GM12875 (cell line): ENCODE measurements at regions not wholly inside any gene's neighbourhood (a gene's known extent, or its start where the extent isn't known, plus 50 kb on each side); places are given as distances from the start of the nearest gene placed in this dataset.

ENCODE experiments used
- H3K4me3 ChIP-seq: one replicate; pipeline ENCODE4 v1.5.1; 2011; ENCODE audit warnings: low read depth, low read length, control low read depth
- TF ChIP-seq, protein P1 (sequence below): IDR thresholded peaks from 2 replicates; pipeline ENCODE4 v1.5.1; 2011; ENCODE audit warnings: low read depth, mild to moderate bottlenecking, control low read depth, inconsistent platforms, low read length, moderate library complexity, borderline replicate concordance; ENCODE audit not compliant: insufficient read depth

DNA sequence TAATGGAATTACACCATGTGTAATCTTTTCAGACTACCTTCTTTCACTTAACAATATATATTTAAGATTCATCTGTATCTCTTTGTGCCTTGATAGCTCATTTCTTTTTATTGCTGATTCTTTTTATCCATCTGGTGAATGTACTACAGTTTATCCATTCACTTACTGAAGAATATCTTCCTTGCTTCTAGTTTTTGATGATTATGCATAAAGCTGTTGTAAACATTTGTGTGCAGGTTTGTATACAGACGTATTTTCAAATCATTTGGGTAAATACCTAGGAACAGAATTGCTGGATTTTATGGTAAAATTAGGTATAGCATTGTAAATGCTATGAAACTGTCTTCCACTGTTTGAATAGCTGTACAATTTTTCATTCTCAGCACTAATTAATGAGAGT lies 592.6 kb upstream of the HS6ST1 start:
- no peak overlapping the region for H3K4me3 ChIP-seq
- TF ChIP-seq, protein P1, sequence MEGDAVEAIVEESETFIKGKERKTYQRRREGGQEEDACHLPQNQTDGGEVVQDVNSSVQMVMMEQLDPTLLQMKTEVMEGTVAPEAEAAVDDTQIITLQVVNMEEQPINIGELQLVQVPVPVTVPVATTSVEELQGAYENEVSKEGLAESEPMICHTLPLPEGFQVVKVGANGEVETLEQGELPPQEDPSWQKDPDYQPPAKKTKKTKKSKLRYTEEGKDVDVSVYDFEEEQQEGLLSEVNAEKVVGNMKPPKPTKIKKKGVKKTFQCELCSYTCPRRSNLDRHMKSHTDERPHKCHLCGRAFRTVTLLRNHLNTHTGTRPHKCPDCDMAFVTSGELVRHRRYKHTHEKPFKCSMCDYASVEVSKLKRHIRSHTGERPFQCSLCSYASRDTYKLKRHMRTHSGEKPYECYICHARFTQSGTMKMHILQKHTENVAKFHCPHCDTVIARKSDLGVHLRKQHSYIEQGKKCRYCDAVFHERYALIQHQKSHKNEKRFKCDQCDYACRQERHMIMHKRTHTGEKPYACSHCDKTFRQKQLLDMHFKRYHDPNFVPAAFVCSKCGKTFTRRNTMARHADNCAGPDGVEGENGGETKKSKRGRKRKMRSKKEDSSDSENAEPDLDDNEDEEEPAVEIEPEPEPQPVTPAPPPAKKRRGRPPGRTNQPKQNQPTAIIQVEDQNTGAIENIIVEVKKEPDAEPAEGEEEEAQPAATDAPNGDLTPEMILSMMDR, result no peak

DNA sequence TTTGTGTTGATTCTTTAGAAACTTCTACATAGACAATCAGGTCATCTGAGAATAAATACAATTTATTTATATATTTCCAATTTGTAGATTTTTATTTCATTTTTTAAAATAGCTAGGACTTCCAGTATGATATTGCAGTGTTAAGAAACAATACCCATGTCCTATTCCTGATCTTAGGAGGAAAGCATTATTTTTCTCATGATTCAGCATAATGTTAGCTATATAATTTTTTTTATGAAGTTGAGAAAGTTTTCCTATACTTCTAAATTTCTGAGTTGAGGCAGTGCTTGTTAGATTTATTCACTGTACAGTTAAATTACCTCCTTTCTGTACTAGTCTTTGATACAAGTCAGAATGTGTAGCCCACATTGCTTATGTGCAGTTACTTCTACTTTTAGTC lies 595.7 kb upstream of the HS6ST1 start:
- H3K4me3 ChIP-seq, result no peak overlapping the region
- TF ChIP-seq, protein P1, result no peak

GRCh38 chr2:128921751-128922150 lies 603.1 kb upstream of the HS6ST1 start:
- H3K4me3 ChIP-seq, result no peak overlapping the region
- TF ChIP-seq, protein P1, result no peak

DNA sequence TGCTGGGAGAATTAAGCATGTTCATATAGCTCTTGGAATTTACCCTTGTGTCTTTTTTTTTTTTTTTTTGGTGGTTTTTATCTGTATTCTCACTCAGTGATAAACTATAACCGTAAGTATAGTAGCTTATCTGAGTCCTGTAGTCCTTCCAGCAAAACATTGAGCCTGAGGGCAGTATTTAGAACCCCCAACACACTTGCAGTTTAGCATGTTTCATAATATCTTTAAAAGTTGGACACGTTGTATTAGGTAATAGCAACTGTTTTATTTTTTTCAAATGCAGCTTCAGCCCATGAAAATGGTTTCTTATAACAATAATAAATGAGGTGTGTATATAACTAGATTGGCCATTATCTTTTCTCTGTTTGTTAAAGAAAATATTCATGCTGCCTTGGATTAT lies 603.5 kb upstream of the HS6ST1 start:
- TF ChIP-seq, protein P1, result no peak
- no peak overlapping the region for H3K4me3 ChIP-seq

DNA sequence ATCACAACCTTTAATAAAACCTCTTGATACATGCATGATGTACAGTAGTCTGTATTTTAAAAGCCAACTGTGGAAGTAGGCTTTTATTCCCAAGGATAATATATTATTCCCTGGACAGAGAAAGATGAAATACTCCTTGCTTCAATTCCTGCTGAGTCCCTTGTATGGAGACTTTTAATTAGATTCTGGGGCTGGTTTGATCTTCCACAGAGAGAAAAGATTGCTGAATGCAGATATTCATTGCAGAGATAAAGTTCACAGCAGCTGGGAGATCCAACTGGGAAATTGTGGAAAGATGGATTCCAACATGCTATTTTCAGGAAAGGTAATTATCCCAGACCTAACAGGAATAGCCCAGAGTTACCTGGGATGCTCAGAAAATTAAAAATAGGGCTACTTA lies 607.0 kb upstream of the HS6ST1 start:
- H3K4me3 ChIP-seq, result no peak overlapping the region
- TF ChIP-seq, protein P1, result no peak

- H3K4me3 ChIP-seq, result no peak overlapping the region
- TF ChIP-seq, protein P1, result no peak
Observed at GRCh38 chr2:128930101-128930500, 611.4 kb upstream of the HS6ST1 start.

DNA sequence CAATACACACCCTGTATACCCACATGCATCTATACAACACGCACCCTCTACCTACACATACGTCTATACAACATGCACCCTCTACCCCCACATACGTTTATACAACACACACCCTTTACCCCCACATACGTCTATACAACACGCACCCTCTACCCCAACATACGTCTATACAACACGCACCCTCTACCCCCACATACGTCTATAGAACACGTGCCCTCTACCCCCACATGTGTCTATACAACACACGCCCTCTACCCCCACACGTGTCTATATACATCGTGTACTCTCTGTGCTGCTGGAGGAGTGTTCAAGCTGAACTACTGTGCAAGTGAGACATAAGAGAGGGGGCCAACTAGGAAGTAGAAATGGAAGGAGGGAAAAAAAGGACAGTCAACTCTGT lies 621.7 kb upstream of the HS6ST1 start:
- TF ChIP-seq, protein P1, result no peak
- H3K4me3 ChIP-seq, result no peak overlapping the region
